AG04450 (cell line): ENCODE measurements at regions not wholly inside any gene's neighbourhood (a gene's known extent, or its start where the extent isn't known, plus 50 kb on each side); places are given as distances from the start of the nearest gene placed in this dataset.

Experiments
- CTCF ChIA-PET: fragments of 300-600, 350-600 bp; formaldehyde crosslinking; extraction: SDS; loops from one replicate; lab custom pipeline; 2022; ENCODE audit warnings: antibody characterized with exemption, inconsistent platforms; lab: Charles Lee
- POLR2A ChIA-PET: fragments of 350-600 bp; formaldehyde crosslinking; extraction: SDS; loops from one replicate; lab custom pipeline; 2021; ENCODE audit warnings: antibody characterized with exemption, inconsistent platforms; lab: Yijun Ruan, JAX
- DNase-seq: peaks from one replicate; pipeline ENCODE4 v3.0.0-alpha.2; 2011; ENCODE audit warnings: low read depth, low spot score
- H3K27ac ChIP-seq: one replicate; pipeline ENCODE4 v1.5.1; 2012; ENCODE audit warnings: low read depth, low read length, control low read depth
- H3K27me3 ChIP-seq: one replicate; pipeline ENCODE4 v1.6.0; 2012; ENCODE audit warnings: low read length; ENCODE audit not compliant: control insufficient read depth, insufficient read depth
- H3K4me3 ChIP-seq: 2 replicates; pipeline ENCODE4 v1.5.1; 2011; ENCODE audit warnings: mild to moderate bottlenecking, low read depth, low read length, control low read depth
- H3K9me3 ChIP-seq: 2 replicates; pipeline ENCODE4 v1.5.1; 2012; ENCODE audit warnings: low read length; ENCODE audit not compliant: control insufficient read depth, insufficient read depth
- TF ChIP-seq, protein P1 (sequence below): IDR thresholded peaks from 2 replicates; pipeline ENCODE4 v1.5.1; 2011; ENCODE audit warnings: low read depth, low read length, control low read depth, inconsistent platforms

DNA sequence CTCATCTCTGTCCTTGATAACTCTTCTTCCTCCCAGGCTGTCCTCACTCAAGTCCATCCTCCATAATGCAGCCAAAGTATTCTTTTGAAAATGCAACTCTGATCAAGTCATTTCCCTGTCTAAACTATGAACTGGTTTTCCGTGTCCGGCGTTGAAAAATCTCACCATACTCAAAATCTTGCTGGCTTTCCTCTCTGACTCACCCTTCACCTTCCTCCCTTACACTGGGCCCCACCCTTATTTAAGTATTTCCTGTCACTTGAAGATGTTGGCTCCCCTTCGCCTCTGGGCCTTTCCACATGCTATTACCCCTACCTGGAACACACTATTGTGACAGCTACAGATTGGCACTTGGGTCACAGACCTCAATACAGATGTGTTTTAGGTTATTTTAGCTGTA is 515.6 kb downstream of the INHBA start:
- Histone ChIP-seq H3K27me3 (no peaks in the 10 kb centered on the region), H3K27ac (no peak overlapping the region), H3K4me3 (no peak overlapping the region), H3K9me3 (no peaks in the 10 kb centered on the region)
- POLR2A ChIA-PET, result no interaction called here
- CTCF ChIA-PET, result interaction anchor here (2.1 kb wide), 1 partner anchor 509 kb away, joined by 9 read pairs; no protein-coding TSS in a partner anchor
- TF ChIP-seq, protein P1, sequence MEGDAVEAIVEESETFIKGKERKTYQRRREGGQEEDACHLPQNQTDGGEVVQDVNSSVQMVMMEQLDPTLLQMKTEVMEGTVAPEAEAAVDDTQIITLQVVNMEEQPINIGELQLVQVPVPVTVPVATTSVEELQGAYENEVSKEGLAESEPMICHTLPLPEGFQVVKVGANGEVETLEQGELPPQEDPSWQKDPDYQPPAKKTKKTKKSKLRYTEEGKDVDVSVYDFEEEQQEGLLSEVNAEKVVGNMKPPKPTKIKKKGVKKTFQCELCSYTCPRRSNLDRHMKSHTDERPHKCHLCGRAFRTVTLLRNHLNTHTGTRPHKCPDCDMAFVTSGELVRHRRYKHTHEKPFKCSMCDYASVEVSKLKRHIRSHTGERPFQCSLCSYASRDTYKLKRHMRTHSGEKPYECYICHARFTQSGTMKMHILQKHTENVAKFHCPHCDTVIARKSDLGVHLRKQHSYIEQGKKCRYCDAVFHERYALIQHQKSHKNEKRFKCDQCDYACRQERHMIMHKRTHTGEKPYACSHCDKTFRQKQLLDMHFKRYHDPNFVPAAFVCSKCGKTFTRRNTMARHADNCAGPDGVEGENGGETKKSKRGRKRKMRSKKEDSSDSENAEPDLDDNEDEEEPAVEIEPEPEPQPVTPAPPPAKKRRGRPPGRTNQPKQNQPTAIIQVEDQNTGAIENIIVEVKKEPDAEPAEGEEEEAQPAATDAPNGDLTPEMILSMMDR, result no peak
- no peak for DNase-seq

DNA sequence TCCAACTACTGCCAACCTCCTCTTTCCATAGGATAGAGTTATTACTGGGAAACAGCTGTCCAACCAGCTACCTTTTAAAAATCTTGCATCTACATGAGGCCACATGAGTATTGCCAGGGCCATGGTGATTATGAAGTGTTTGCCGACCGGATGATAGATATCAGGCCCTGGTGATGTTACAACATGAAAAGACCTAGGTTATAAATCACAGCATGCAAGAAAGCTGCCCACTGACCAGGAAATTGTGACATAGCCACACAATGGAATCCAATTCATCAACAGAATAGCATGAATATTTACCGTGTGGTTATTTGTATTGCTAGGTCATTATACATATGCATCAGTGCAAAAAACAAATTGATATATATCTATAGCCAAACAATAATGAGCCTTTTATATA is 517.0 kb downstream of the INHBA start:
- ChIA-PET POLR2A (no interaction called here), CTCF (no interaction called here)
- no peak for DNase-seq
- Histone ChIP-seq H3K9me3 (no peaks in the 10 kb centered on the region), H3K27me3 (no peaks in the 10 kb centered on the region), H3K4me3 (no peak overlapping the region), H3K27ac (no peak overlapping the region)
- TF ChIP-seq, protein P1, result no peak

DNA sequence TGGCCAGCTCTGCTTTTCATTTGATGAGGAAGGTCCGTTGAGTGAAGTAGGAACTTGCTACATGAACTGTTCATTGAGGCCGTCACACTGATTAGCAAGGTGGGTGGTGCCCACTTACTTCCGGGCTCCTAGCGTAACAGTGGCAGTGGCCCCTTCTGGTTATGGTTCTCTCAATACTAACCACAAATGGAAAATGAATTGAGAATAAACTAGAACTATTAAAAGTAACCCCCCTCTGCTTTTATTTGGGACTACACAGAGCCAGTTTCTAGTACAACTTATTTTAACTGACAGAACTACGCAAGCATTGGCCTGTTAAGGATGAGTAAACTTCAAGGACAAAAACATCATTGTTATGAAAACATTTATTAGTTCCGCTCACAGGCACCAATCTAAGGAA is 519.1 kb downstream of the INHBA start:
- no peak for DNase-seq
- Histone ChIP-seq H3K9me3 (no peaks in the 10 kb centered on the region), H3K4me3 (no peak overlapping the region), H3K27ac (no peak overlapping the region), H3K27me3 (no peaks in the 10 kb centered on the region)
- CTCF ChIA-PET, result no interaction called here
- POLR2A ChIA-PET, result no interaction called here
- TF ChIP-seq, protein P1, result no peak

DNA sequence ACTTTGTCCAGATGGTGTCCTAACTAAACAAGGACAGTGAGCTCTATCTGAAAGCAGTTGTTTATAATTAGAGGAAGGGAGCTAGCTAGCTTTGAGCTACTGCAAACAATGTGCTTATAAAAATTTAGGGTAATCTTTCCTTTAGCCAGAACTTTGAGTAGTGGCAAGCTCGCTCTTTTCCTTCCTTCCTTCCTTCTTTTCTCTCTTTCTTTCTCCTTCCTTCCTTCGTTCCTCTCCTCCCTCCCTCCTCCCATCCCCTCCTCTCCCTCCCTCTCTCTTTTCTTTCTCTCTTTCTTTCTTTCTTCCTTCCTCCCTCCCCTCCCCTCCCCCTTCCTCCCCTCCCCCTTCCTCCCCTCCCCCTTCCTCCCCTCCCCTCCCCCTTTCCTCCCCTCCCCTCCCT is 520.1 kb downstream of the INHBA start:
- H3K27me3 ChIP-seq, result no peaks in the 10 kb centered on the region
- H3K9me3 ChIP-seq, result no peaks in the 10 kb centered on the region
- no peak overlapping the region for H3K4me3 ChIP-seq
- TF ChIP-seq, protein P1, result no peak
- H3K27ac ChIP-seq, result no peak overlapping the region
- CTCF ChIA-PET, result no interaction called here
- POLR2A ChIA-PET, result no interaction called here
- no peak for DNase-seq

DNA sequence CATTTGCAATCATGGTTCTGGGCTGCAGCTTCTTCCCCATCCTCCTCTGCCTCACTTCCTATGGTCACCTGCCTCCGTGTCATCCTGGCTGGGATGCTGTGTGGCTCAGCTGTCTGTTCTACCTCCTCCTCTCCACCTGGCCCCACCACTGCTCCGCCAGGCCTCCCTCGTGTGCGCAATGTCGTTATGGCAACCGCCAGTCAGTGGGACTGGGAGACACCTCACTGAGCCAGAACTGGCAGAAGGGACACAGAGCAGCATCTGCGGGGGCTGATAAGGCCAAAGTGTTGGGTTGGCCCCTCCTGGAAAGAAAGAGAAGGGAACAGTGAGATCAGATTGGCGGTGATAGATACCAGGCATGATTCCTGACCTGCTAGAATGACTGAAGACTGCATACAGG is 527.5 kb downstream of the INHBA start:
- CTCF ChIA-PET, result no interaction called here
- no peak for DNase-seq
- POLR2A ChIA-PET, result no interaction called here
- Histone ChIP-seq H3K27me3 (no peaks in the 10 kb centered on the region), H3K9me3 (no peaks in the 10 kb centered on the region; the same call in 1 of the 2 replicates), H3K4me3 (no peak overlapping the region), H3K27ac (no peak overlapping the region)
- TF ChIP-seq, protein P1, result no peak
